GOT3 (cell line): ENCODE measurements at regions not wholly inside any gene's neighbourhood (a gene's known extent, or its start where the extent isn't known, plus 50 kb on each side); places are given as distances from the start of the nearest gene placed in this dataset.
"Not testable (repeated sequence)": the region's sequence is repeated elsewhere in the genome, so short reads cannot be mapped to it uniquely, and the experiment has no call there.

Source experiments
- DNase-seq: peaks from one replicate; lab custom pipeline; 2025; ENCODE audit warnings: mixed read lengths; lab: John Stamatoyannopoulos, UW

GRCh38 chr20:53748176-53748575, 154.5 kb upstream of the ZNF217 start:
- no peak for DNase-seq

GRCh38 chr20:53743607-53744260, 150.1 kb upstream of the ZNF217 start:
- no peak for DNase-seq

- no peak for DNase-seq
Measured at GRCh38 chr20:53742685-53743081, 149.0 kb upstream of the ZNF217 start.

GRCh38 chr20:53741726-53742028, 148.0 kb upstream of the ZNF217 start:
- no peak for DNase-seq

- no peak for DNase-seq
Measured at GRCh38 chr20:53739799-53740785, 146.5 kb upstream of the ZNF217 start.

- no peak for DNase-seq
Measured at GRCh38 chr20:53738945-53739798, 145.5 kb upstream of the ZNF217 start.

GRCh38 chr20:53738039-53738944, 144.7 kb upstream of the ZNF217 start:
- DNase-seq, result no peak

- DNase-seq, result no peak
Measured at GRCh38 chr20:53737396-53738038, 143.9 kb upstream of the ZNF217 start.

- no peak for DNase-seq
Measured at GRCh38 chr20:53736757-53737395, 143.2 kb upstream of the ZNF217 start.

GRCh38 chr20:53736122-53736756, 142.6 kb upstream of the ZNF217 start:
- no peak for DNase-seq

- no peak for DNase-seq
Measured at GRCh38 chr20:53735536-53736050, 142.0 kb upstream of the ZNF217 start.

GRCh38 chr20:53734006-53734688, 140.5 kb upstream of the ZNF217 start:
- no peak for DNase-seq

GRCh38 chr20:53731595-53731994, 138.0 kb upstream of the ZNF217 start:
- DNase-seq, result no peak

GRCh38 chr20:53728359-53728758, 134.7 kb upstream of the ZNF217 start:
- no peak for DNase-seq

- DNase-seq, result not testable (repeated sequence)
Measured at GRCh38 chr20:53727239-53727638, 133.6 kb upstream of the ZNF217 start.

- no peak for DNase-seq
Measured at GRCh38 chr20:53725575-53725970, 131.9 kb upstream of the ZNF217 start.

GRCh38 chr20:53723621-53724020, 130.0 kb upstream of the ZNF217 start:
- no peak for DNase-seq

- no peak for DNase-seq
Measured at GRCh38 chr20:53723045-53723444, 129.4 kb upstream of the ZNF217 start.

GRCh38 chr20:53722515-53723036, 128.9 kb upstream of the ZNF217 start:
- no peak for DNase-seq
